ENCODE measurements at regions not wholly inside any gene's neighbourhood (a gene's known extent, or its start where the extent isn't known, plus 50 kb on each side); places are given as distances from the start of the nearest gene placed in this dataset.

GRCh38 chr18:47519277-47519676 is 267.8 kb upstream of the SKOR2 start:
- Histone ChIP-seq H2AFZ (ENCODE audit: low read depth, low read length, severe bottlenecking) (no peak overlapping the region), H3F3A (ENCODE audit: insufficient read depth) (no peaks in the 10 kb centered on the region), H3K9me2 (replicated peaks; ENCODE audit: insufficient read depth, low read length) (no peaks in the 10 kb centered on the region), H4K20me1 (ENCODE audit: low read depth, low read length) (no peaks in the 10 kb centered on the region), H3K27me3 (ENCODE audit: low read length) (no peaks in the 10 kb centered on the region), H3K79me2 (ENCODE audit: insufficient read depth, low read length) (no peaks in the 10 kb centered on the region), H3K36me3 (ENCODE audit: low read length) (no peaks in the 10 kb centered on the region), H3K4me2 (ENCODE audit: low read depth, low read length, poor library complexity, severe bottlenecking) (no peak overlapping the region), H3K9me3 (ENCODE audit: insufficient read depth, low read length) (no peaks in the 10 kb centered on the region), H3K9ac (ENCODE audit: low read length) (no peak overlapping the region), H3K27ac (ENCODE audit: low read depth, low read length) (no peak overlapping the region), H3K4me3 (ENCODE audit: insufficient read depth, low read length, poor library complexity, severe bottlenecking) (no peak overlapping the region)
- TF ChIP-seq CTCF (IDR thresholded peaks at IDR 0.05; ENCODE audit: insufficient read depth, low read length, poor library complexity, severe bottlenecking) (no peak), EZH2phosphoT487 (conservative IDR thresholded peaks at IDR 0.05; ENCODE audit: low read length) (no peak)

GRCh38 chr18:47513614-47514013 is 262.2 kb upstream of the SKOR2 start:
- TF ChIP-seq CTCF (IDR thresholded peaks at IDR 0.05; ENCODE audit: insufficient read depth, low read length, poor library complexity, severe bottlenecking): no peak
- TF ChIP-seq EZH2phosphoT487 (conservative IDR thresholded peaks at IDR 0.05; ENCODE audit: low read length): no peak

GRCh38 chr18:47512726-47513435 is 261.4 kb upstream of the SKOR2 start:
- H3K9me2 ChIP-seq (replicated peaks; ENCODE audit: insufficient read depth, low read length): no peaks in the 10 kb centered on the region; the same call in 1 of the 2 replicates
- no peaks in the 10 kb centered on the region for H3K36me3 ChIP-seq (ENCODE audit: low read length)
- no peaks in the 10 kb centered on the region for H3F3A ChIP-seq (ENCODE audit: insufficient read depth)
- no peak overlapping the region for H3K27ac ChIP-seq (ENCODE audit: low read depth, low read length)
- H3K9ac ChIP-seq (ENCODE audit: low read length): no peak overlapping the region
- no peak overlapping the region for H3K4me2 ChIP-seq (ENCODE audit: low read depth, low read length, poor library complexity, severe bottlenecking)
- H3K4me3 ChIP-seq (ENCODE audit: insufficient read depth, low read length, poor library complexity, severe bottlenecking): no peak overlapping the region
- H4K20me1 ChIP-seq (ENCODE audit: low read depth, low read length): no peaks in the 10 kb centered on the region
- H2AFZ ChIP-seq (ENCODE audit: low read depth, low read length, severe bottlenecking): no peak overlapping the region
- no peaks in the 10 kb centered on the region for H3K79me2 ChIP-seq (ENCODE audit: insufficient read depth, low read length)
- no peaks in the 10 kb centered on the region for H3K27me3 ChIP-seq (ENCODE audit: low read length)
- TF ChIP-seq EZH2phosphoT487 (conservative IDR thresholded peaks at IDR 0.05; ENCODE audit: low read length) (no peak), CTCF (IDR thresholded peaks at IDR 0.05; ENCODE audit: insufficient read depth, low read length, poor library complexity, severe bottlenecking) (no peak)
- no peaks in the 10 kb centered on the region for H3K9me3 ChIP-seq (ENCODE audit: insufficient read depth, low read length)

More at GRCh38 chr18:47513614-47514013, 262.2 kb upstream of the SKOR2 start:
- no peak overlapping the region for H3K4me2 ChIP-seq (ENCODE audit: low read depth, low read length, poor library complexity, severe bottlenecking)
- H3K4me3 ChIP-seq (ENCODE audit: insufficient read depth, low read length, poor library complexity, severe bottlenecking): no peak overlapping the region
- no peaks in the 10 kb centered on the region for H3K79me2 ChIP-seq (ENCODE audit: insufficient read depth, low read length)
- no peak overlapping the region for H3K9ac ChIP-seq (ENCODE audit: low read length)
- no peaks in the 10 kb centered on the region for H3K36me3 ChIP-seq (ENCODE audit: low read length)
- H3K9me3 ChIP-seq (ENCODE audit: insufficient read depth, low read length): no peaks in the 10 kb centered on the region
- H3K27me3 ChIP-seq (ENCODE audit: low read length): no peaks in the 10 kb centered on the region
- no peaks in the 10 kb centered on the region; the same call in 1 of the 2 replicates for H3K9me2 ChIP-seq (replicated peaks; ENCODE audit: insufficient read depth, low read length)
- no peak overlapping the region for H3K27ac ChIP-seq (ENCODE audit: low read depth, low read length)
- H3F3A ChIP-seq (ENCODE audit: insufficient read depth): no peaks in the 10 kb centered on the region
- no peaks in the 10 kb centered on the region for H4K20me1 ChIP-seq (ENCODE audit: low read depth, low read length)
- no peak overlapping the region for H2AFZ ChIP-seq (ENCODE audit: low read depth, low read length, severe bottlenecking)
